Activated B cell treated with CpG ODN at 0.5 μM for 24 hours (primary cell): ENCODE measurements at regions not wholly inside any gene's neighbourhood (a gene's known extent, or its start where the extent isn't known, plus 50 kb on each side); places are given as distances from the start of the nearest gene placed in this dataset.

Experiments used
- ATAC-seq: fragments of 200-7000 bp; cut with Tn5 transposase; one replicate; pipeline ENCODE4 v1.10.0; 2021; ENCODE audit warnings: low read depth, mild to moderate bottlenecking, moderate library complexity
- CTCF ChIA-PET: fragments of 350-600 bp; sonication (Branson Sonifier 250); formaldehyde crosslinking; loops from one replicate; lab custom pipeline; 2021; ENCODE audit warnings: antibody characterized with exemption; lab: Charles Lee
- POLR2A ChIA-PET: fragments of 350-600 bp; sonication (Branson Sonifier 250); formaldehyde crosslinking; loops from one replicate; lab custom pipeline; 2021; ENCODE audit warnings: antibody characterized with exemption; lab: Charles Lee
- DNase-seq: peaks from one replicate; pipeline ENCODE4 v3.0.0; 2022
- H3K27ac Mint-ChIP-seq: one replicate; pipeline ENCODE4 v1.8.0; 2020; ENCODE audit warnings: mixed read lengths
- H3K27me3 Mint-ChIP-seq: one replicate; pipeline ENCODE4 v1.8.0; 2021; ENCODE audit warnings: mixed read lengths
- H3K36me3 Mint-ChIP-seq: one replicate; pipeline ENCODE4 v1.8.0; 2021; ENCODE audit warnings: low read depth, mixed read lengths
- H3K4me1 Mint-ChIP-seq: one replicate; pipeline ENCODE4 v1.8.0; 2021; ENCODE audit warnings: mixed read lengths
- H3K4me3 Mint-ChIP-seq: one replicate; pipeline ENCODE4 v1.8.0; 2020; ENCODE audit warnings: mild to moderate bottlenecking, mixed read lengths
- H3K9me3 Mint-ChIP-seq: one replicate; pipeline ENCODE4 v1.8.0; 2020; ENCODE audit warnings: mixed read lengths
- CTCF ChIP-seq: fragments of 200-600 bp; IDR thresholded peaks from one replicate; pipeline ENCODE4 v1.8.0; 2022; ENCODE audit warnings: antibody characterized with exemption, mild to moderate bottlenecking
- intact Hi-C: fragments of 100-400 bp; cut with micrococcal nuclease; formaldehyde crosslinking; loops from one replicate; pipeline ENCODE4 v1.15.1; 2024

- ATAC-seq (no peak), DNase-seq (no peak)
- no peaks in the 10 kb centered on the region for H3K4me1 Mint-ChIP-seq
- H3K36me3 Mint-ChIP-seq = no peaks in the 10 kb centered on the region
- no peaks in the 10 kb centered on the region for H3K27me3 Mint-ChIP-seq
- intact Hi-C loops = no loop called here
- CTCF ChIA-PET = no interaction called here
- POLR2A ChIA-PET = no interaction called here
- no peak overlapping the region for H3K4me3 Mint-ChIP-seq
- TF ChIP-seq CTCF = no peak
- peaks cover 2% of the 10 kb centered on the region for H3K9me3 Mint-ChIP-seq
- H3K27ac Mint-ChIP-seq = no peak overlapping the region
Observed at GRCh38 chr21:16116069-16116468, 386.3 kb downstream of the USP25 start.

GRCh38 chr21:16116798-16117197 is 387.0 kb downstream of the USP25 start:
- ChIA-PET CTCF (no interaction called here), POLR2A (no interaction called here)
- intact Hi-C loops = no loop called here
- Mint-ChIP-seq H3K36me3 (no peaks in the 10 kb centered on the region), H3K9me3 (peaks cover 2% of the 10 kb centered on the region), H3K27me3 (no peaks in the 10 kb centered on the region), H3K27ac (no peak overlapping the region), H3K4me3 (no peak overlapping the region), H3K4me1 (no peaks in the 10 kb centered on the region)
- TF ChIP-seq CTCF = no peak
- DNase-seq (no peak), ATAC-seq (no peak)

GRCh38 chr21:16117331-16117730 is 387.5 kb downstream of the USP25 start:
- ChIA-PET POLR2A (no interaction called here), CTCF (no interaction called here)
- Mint-ChIP-seq H3K27ac (no peak overlapping the region), H3K36me3 (no peaks in the 10 kb centered on the region), H3K4me1 (no peaks in the 10 kb centered on the region), H3K27me3 (no peaks in the 10 kb centered on the region), H3K4me3 (no peak overlapping the region), H3K9me3 (peaks cover 2% of the 10 kb centered on the region)
- DNase-seq (no peak), ATAC-seq (no peak)
- TF ChIP-seq CTCF = no peak
- intact Hi-C loops = no loop called here

- no peaks in the 10 kb centered on the region for H3K27me3 Mint-ChIP-seq
- no peak for ATAC-seq
- no peak overlapping the region for H3K27ac Mint-ChIP-seq
- no peaks in the 10 kb centered on the region for H3K4me1 Mint-ChIP-seq
- peaks cover 2% of the 10 kb centered on the region for H3K9me3 Mint-ChIP-seq
- H3K36me3 Mint-ChIP-seq = no peaks in the 10 kb centered on the region
- POLR2A ChIA-PET = no interaction called here
- CTCF ChIA-PET = no interaction called here
- intact Hi-C loops = no loop called here
- no peak for DNase-seq
- no peak for TF ChIP-seq CTCF
- H3K4me3 Mint-ChIP-seq = no peak overlapping the region
Observed at GRCh38 chr21:16117851-16118590, 388.2 kb downstream of the USP25 start.

GRCh38 chr21:16124378-16125138 is 394.8 kb downstream of the USP25 start:
- no peak for DNase-seq
- no peak for TF ChIP-seq CTCF
- POLR2A ChIA-PET = no interaction called here
- no peaks in the 10 kb centered on the region for H3K36me3 Mint-ChIP-seq
- no peaks in the 10 kb centered on the region for H3K4me1 Mint-ChIP-seq
- no peak for ATAC-seq
- H3K27me3 Mint-ChIP-seq = no peaks in the 10 kb centered on the region
- no peak overlapping the region for H3K4me3 Mint-ChIP-seq
- H3K27ac Mint-ChIP-seq = no peak overlapping the region
- peaks cover 3% of the 10 kb centered on the region for H3K9me3 Mint-ChIP-seq
- intact Hi-C loops = no loop called here
- CTCF ChIA-PET = no interaction called here
